Neural progenitor cell (in vitro differentiated cells): ENCODE measurements at regions not wholly inside any gene's neighbourhood (a gene's known extent, or its start where the extent isn't known, plus 50 kb on each side); places are given as distances from the start of the nearest gene placed in this dataset.

Experiments
- DNase-seq: peaks from one replicate; pipeline ENCODE4 v3.0.0-alpha.2; 2016; ENCODE audit warnings: low spot score
- H2AFZ ChIP-seq: fragments of 200-600 bp; sonication (generic); replicated peaks from 2 replicates; pipeline ENCODE4 v1.6.1; 2016; ENCODE audit warnings: antibody characterized with exemption
- H3F3A ChIP-seq: fragments of 200-600 bp; sonication (generic); 2 replicates; pipeline ENCODE4 v1.6.1; 2016; ENCODE audit warnings: antibody characterized with exemption, low read depth
- H3K27ac ChIP-seq: fragments of 200-600 bp; sonication (generic); 2 replicates; pipeline ENCODE4 v1.5.1; 2016; ENCODE audit warnings: mild to moderate bottlenecking
- H3K27me3 ChIP-seq: fragments of 200-600 bp; sonication (generic); 2 replicates; pipeline ENCODE4 v1.6.1; 2016; ENCODE audit warnings: mild to moderate bottlenecking, moderate library complexity
- H3K36me3 ChIP-seq: fragments of 200-600 bp; sonication (generic); 2 replicates; pipeline ENCODE4 v1.5.1; 2016
- H3K4me1 ChIP-seq: fragments of 200-600 bp; sonication (generic); 2 replicates; pipeline ENCODE4 v1.6.1; 2016; ENCODE audit warnings: mixed run types
- H3K4me2 ChIP-seq: fragments of 200-600 bp; sonication (generic); 2 replicates; pipeline ENCODE4 v1.6.1; 2016
- H3K4me3 ChIP-seq: fragments of 200-600 bp; sonication (generic); 2 replicates; pipeline ENCODE4 v1.5.1; 2016
- H3K79me2 ChIP-seq: fragments of 200-600 bp; sonication (generic); 2 replicates; pipeline ENCODE4 v1.6.1; 2016; ENCODE audit warnings: low read depth
- H3K9ac ChIP-seq: fragments of 200-600 bp; sonication (generic); 2 replicates; pipeline ENCODE4 v1.6.1; 2016
- H3K9me3 ChIP-seq: fragments of 200-600 bp; sonication (generic); 2 replicates; pipeline ENCODE4 v1.5.1; 2016; ENCODE audit warnings: low read depth
- H4K20me1 ChIP-seq: fragments of 200-600 bp; sonication (generic); 2 replicates; pipeline ENCODE4 v1.6.1; 2016; ENCODE audit warnings: low read depth
- H3K27ac Mint-ChIP-seq: 3 replicates; pipeline ENCODE4 v1.8.0; 2021; ENCODE audit warnings: mixed read lengths
- H3K27me3 Mint-ChIP-seq: 2 replicates; pipeline ENCODE4 v1.8.0; 2022; ENCODE audit warnings: low read depth, mild to moderate bottlenecking, inconsistent platforms, moderate library complexity, mixed read lengths; ENCODE audit not compliant: insufficient read depth
- H3K36me3 Mint-ChIP-seq: 3 replicates; pipeline ENCODE4 v1.8.0; 2021; ENCODE audit warnings: mixed read lengths
- H3K4me1 Mint-ChIP-seq: 3 replicates; pipeline ENCODE4 v1.8.0; 2021; ENCODE audit warnings: mixed read lengths
- H3K4me3 Mint-ChIP-seq: 3 replicates; pipeline ENCODE4 v1.8.0; 2021; ENCODE audit warnings: mild to moderate bottlenecking, moderate library complexity, mixed read lengths
- H3K9me3 Mint-ChIP-seq: 3 replicates; pipeline ENCODE4 v1.8.0; 2020; ENCODE audit warnings: mixed read lengths
- EZH2 ChIP-seq: fragments of 200-600 bp; sonication (generic); IDR thresholded peaks from 2 replicates; pipeline ENCODE4 v1.6.1; 2017; ENCODE audit warnings: antibody characterized with exemption, mild to moderate bottlenecking, moderate library complexity
- EZH2phosphoT487 ChIP-seq: fragments of 200-600 bp; sonication (generic); IDR thresholded peaks from 2 replicates; pipeline ENCODE4 v1.6.1; 2017; ENCODE audit warnings: antibody characterized with exemption
- TF ChIP-seq, protein P1 (sequence below): fragments of 200-600 bp; sonication (generic); IDR thresholded peaks from 2 replicates; pipeline ENCODE4 v1.5.1; 2017; ENCODE audit warnings: antibody characterized with exemption, mild to moderate bottlenecking

DNA sequence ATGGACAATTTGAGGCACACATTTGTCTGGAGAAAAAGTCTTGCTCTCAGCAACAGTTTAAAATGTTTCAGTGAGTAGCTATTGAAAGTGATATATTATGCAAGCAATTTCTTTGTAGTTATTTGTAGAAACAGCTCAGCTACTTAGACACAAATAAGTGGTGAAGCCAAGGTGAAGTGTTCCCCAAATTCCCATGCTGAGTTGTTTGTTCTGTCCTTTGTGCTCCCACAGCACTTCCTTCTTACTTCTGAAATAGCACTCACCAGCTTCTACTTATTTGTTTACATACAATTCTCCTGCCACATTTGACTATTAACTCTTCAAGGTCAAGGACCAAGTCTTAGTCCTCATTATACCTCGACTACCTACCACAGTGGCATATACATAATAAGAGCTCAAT, 638.6 kb upstream of the LRRC4C start:
- no peak overlapping the region for H3K9ac ChIP-seq
- no peak overlapping the region for H3K27ac Mint-ChIP-seq
- no peaks in the 10 kb centered on the region for H3K36me3 Mint-ChIP-seq
- DNase-seq: no peak
- H2AFZ ChIP-seq: no peak overlapping the region
- H3K79me2 ChIP-seq: no peaks in the 10 kb centered on the region
- H3K4me1 Mint-ChIP-seq: no peaks in the 10 kb centered on the region
- no peaks in the 10 kb centered on the region for H3K9me3 ChIP-seq
- H3K27me3 Mint-ChIP-seq: peaks cover 7% of the 10 kb centered on the region
- no peaks in the 10 kb centered on the region for H4K20me1 ChIP-seq
- H3K4me1 ChIP-seq: no peaks in the 10 kb centered on the region
- no peak overlapping the region for H3K4me3 Mint-ChIP-seq
- H3K27ac ChIP-seq: no peak overlapping the region
- no peaks in the 10 kb centered on the region for H3K36me3 ChIP-seq
- TF ChIP-seq EZH2phosphoT487: no peak
- peaks cover 12% of the 10 kb centered on the region for H3K9me3 Mint-ChIP-seq
- no peak overlapping the region for H3K4me2 ChIP-seq
- no peaks in the 10 kb centered on the region for H3F3A ChIP-seq
- H3K4me3 ChIP-seq: no peak overlapping the region
- no peaks in the 10 kb centered on the region for H3K27me3 ChIP-seq

DNA sequence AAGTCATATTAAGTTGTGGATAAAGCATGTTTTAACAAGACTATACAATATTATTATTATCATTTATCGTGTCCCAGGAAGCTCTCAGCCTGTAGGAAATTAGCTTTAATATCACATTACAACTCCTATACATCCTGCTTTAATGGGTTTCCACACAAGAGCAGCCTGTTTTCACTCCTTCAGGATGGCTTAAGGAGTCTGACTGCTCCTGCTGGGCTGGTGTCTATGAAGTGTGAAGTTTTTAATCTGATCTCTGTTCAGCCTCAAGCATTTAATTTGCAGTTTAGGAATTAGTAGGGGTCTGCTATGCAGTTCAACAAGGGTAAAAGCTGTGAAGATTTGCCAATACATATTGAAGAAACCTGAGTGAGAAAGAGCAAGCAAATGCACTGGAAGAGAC, 653.4 kb upstream of the LRRC4C start:
- no peaks in the 10 kb centered on the region for H3K27me3 Mint-ChIP-seq
- Histone ChIP-seq H3K4me1 (peaks cover 6% of the 10 kb centered on the region), H3K9ac (no peak overlapping the region), H4K20me1 (no peaks in the 10 kb centered on the region), H2AFZ (no peak overlapping the region), H3K4me3 (no peak overlapping the region), H3K27ac (no peak overlapping the region), H3K36me3 (no peaks in the 10 kb centered on the region), H3F3A (no peaks in the 10 kb centered on the region), H3K79me2 (no peaks in the 10 kb centered on the region), H3K9me3 (no peaks in the 10 kb centered on the region), H3K4me2 (no peak overlapping the region), H3K27me3 (no peaks in the 10 kb centered on the region)
- H3K9me3 Mint-ChIP-seq: peaks cover under 1% of the 10 kb centered on the region
- peaks cover 13% of the 10 kb centered on the region for H3K4me1 Mint-ChIP-seq
- H3K4me3 Mint-ChIP-seq: no peak overlapping the region
- DNase-seq: peak; percentile 30
- no peaks in the 10 kb centered on the region for H3K36me3 Mint-ChIP-seq
- TF ChIP-seq EZH2phosphoT487 (no peak), EZH2 (no peak)
- TF ChIP-seq, protein P1, sequence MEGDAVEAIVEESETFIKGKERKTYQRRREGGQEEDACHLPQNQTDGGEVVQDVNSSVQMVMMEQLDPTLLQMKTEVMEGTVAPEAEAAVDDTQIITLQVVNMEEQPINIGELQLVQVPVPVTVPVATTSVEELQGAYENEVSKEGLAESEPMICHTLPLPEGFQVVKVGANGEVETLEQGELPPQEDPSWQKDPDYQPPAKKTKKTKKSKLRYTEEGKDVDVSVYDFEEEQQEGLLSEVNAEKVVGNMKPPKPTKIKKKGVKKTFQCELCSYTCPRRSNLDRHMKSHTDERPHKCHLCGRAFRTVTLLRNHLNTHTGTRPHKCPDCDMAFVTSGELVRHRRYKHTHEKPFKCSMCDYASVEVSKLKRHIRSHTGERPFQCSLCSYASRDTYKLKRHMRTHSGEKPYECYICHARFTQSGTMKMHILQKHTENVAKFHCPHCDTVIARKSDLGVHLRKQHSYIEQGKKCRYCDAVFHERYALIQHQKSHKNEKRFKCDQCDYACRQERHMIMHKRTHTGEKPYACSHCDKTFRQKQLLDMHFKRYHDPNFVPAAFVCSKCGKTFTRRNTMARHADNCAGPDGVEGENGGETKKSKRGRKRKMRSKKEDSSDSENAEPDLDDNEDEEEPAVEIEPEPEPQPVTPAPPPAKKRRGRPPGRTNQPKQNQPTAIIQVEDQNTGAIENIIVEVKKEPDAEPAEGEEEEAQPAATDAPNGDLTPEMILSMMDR: no peak
- no peak overlapping the region for H3K27ac Mint-ChIP-seq

DNA sequence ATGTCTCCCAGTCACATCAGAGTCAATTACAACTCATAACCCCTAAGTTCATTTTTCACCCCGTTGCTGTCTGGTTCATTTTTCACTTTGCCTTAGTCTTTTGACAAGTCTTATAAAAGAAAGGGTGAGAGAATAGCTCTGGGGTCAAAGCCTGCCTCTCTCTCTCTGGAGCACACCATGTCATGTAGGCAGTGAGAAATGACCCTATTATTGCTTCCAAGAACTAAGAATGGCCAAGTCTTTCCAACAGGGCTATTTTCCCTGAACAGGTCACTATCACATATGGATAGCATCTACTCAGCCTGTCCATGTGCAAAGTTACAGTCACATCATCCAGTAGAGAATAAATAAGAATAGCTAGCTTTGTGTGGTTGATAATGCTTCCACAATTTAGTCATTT, 655.5 kb upstream of the LRRC4C start:
- Histone ChIP-seq H3K4me3 (no peak overlapping the region), H4K20me1 (no peaks in the 10 kb centered on the region), H3F3A (no peaks in the 10 kb centered on the region), H3K9me3 (no peaks in the 10 kb centered on the region), H2AFZ (no peak overlapping the region), H3K4me1 (peaks cover 6% of the 10 kb centered on the region), H3K9ac (no peak overlapping the region), H3K36me3 (no peaks in the 10 kb centered on the region), H3K4me2 (no peak overlapping the region), H3K27ac (no peak overlapping the region), H3K27me3 (no peaks in the 10 kb centered on the region), H3K79me2 (no peaks in the 10 kb centered on the region)
- DNase-seq: no peak
- Mint-ChIP-seq H3K4me1 (peaks cover 13% of the 10 kb centered on the region), H3K27ac (no peak overlapping the region), H3K27me3 (no peaks in the 10 kb centered on the region), H3K9me3 (no peaks in the 10 kb centered on the region), H3K36me3 (no peaks in the 10 kb centered on the region), H3K4me3 (no peak overlapping the region)
- TF ChIP-seq EZH2phosphoT487 (no peak), EZH2 (no peak)
- TF ChIP-seq, protein P1: no peak

DNA sequence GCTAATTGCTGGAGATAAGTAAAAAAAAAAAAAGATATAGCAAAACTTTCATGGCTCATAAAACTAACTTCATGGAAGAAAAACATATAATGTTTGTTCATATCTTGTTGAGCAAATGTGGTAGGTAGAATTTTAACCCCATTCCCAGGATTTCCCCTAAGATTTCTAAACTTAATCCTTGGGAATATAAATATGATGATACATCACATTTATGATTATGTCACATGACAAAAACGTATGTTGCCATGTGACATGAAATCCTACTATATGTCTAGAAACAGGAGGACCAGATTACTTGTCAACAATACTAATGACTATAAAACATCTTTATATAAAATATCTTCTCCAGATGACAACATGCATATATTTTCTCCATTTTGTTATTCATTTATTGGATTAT, 679.0 kb upstream of the LRRC4C start:
- TF ChIP-seq, protein P1: no peak
- TF ChIP-seq EZH2 (no peak), EZH2phosphoT487 (no peak)
- Mint-ChIP-seq H3K9me3 (peaks cover 8% of the 10 kb centered on the region), H3K4me3 (no peak overlapping the region), H3K36me3 (no peaks in the 10 kb centered on the region), H3K27ac (no peak overlapping the region), H3K27me3 (no peaks in the 10 kb centered on the region), H3K4me1 (no peaks in the 10 kb centered on the region)
- Histone ChIP-seq H3K36me3 (no peaks in the 10 kb centered on the region), H3K9ac (no peak overlapping the region), H3K27me3 (no peaks in the 10 kb centered on the region), H3K4me1 (no peaks in the 10 kb centered on the region), H4K20me1 (no peaks in the 10 kb centered on the region), H3K27ac (no peak overlapping the region), H3K9me3 (no peaks in the 10 kb centered on the region), H3K4me3 (no peak overlapping the region), H3K4me2 (no peak overlapping the region), H3K79me2 (no peaks in the 10 kb centered on the region), H3F3A (no peaks in the 10 kb centered on the region), H2AFZ (no peak overlapping the region)
- DNase-seq: no peak
